Astrocyte (in vitro differentiated cells and primary cell): ENCODE measurements at regions not wholly inside any gene's neighbourhood (a gene's known extent, or its start where the extent isn't known, plus 50 kb on each side); places are given as distances from the start of the nearest gene placed in this dataset.
"Not testable (repeated sequence)": the region's sequence is repeated elsewhere in the genome, so short reads cannot be mapped to it uniquely, and the experiment has no call there.

Source experiments
- DNase-seq: peaks from one replicate; pipeline ENCODE4 v3.0.0-alpha.2; 2010; ENCODE audit warnings: low read depth
- FAIRE-seq: peaks from 2 replicates; lab custom pipeline; 2011; peaks lifted over from hg19 to GRCh38; lab: Jason Lieb, UNC
- H2AFZ ChIP-seq: 2 replicates; pipeline ENCODE4 v1.6.0; 2012; ENCODE audit warnings: low read depth, low read length, inconsistent platforms
- H3K27ac ChIP-seq: 2 replicates; pipeline ENCODE4 v1.5.1; 2011; ENCODE audit warnings: low read depth, low read length, inconsistent platforms
- H3K27me3 ChIP-seq: 2 replicates; pipeline ENCODE4 v1.6.0; 2011; ENCODE audit warnings: low read length, inconsistent platforms; ENCODE audit not compliant: insufficient read depth
- H3K36me3 ChIP-seq: 2 replicates; pipeline ENCODE4 v1.5.1; 2011; ENCODE audit warnings: low read length, inconsistent platforms; ENCODE audit not compliant: insufficient read depth
- H3K4me1 ChIP-seq: 2 replicates; pipeline ENCODE4 v1.5.1; 2011; ENCODE audit warnings: low read length, inconsistent platforms; ENCODE audit not compliant: insufficient read depth
- H3K4me2 ChIP-seq: 2 replicates; pipeline ENCODE4 v1.6.0; 2012; ENCODE audit warnings: low read length, inconsistent platforms
- H3K4me3 ChIP-seq: 2 replicates; pipeline ENCODE4 v1.5.1; 2011; ENCODE audit warnings: low read depth, mild to moderate bottlenecking, low read length, inconsistent platforms; ENCODE audit not compliant: insufficient read depth
- H3K79me2 ChIP-seq: 2 replicates; pipeline ENCODE4 v1.6.0; 2012; ENCODE audit warnings: mild to moderate bottlenecking, low read length, inconsistent platforms; ENCODE audit not compliant: insufficient read depth
- H3K9ac ChIP-seq: 2 replicates; pipeline ENCODE4 v1.6.0; 2012; ENCODE audit warnings: mild to moderate bottlenecking, low read length, inconsistent platforms
- H3K9me3 ChIP-seq: 2 replicates; pipeline ENCODE4 v1.5.1; 2012; ENCODE audit warnings: low read depth, mild to moderate bottlenecking, low read length, inconsistent platforms; ENCODE audit not compliant: insufficient read depth
- H4K20me1 ChIP-seq: 2 replicates; pipeline ENCODE4 v1.6.0; 2012; ENCODE audit warnings: low read length, inconsistent platforms; ENCODE audit not compliant: insufficient read depth
- H3K27ac Mint-ChIP-seq: one replicate; pipeline ENCODE4 v1.8.0; 2021; ENCODE audit warnings: mild to moderate bottlenecking, mixed read lengths; ENCODE audit not compliant: unreplicated experiment
- H3K27me3 Mint-ChIP-seq: one replicate; pipeline ENCODE4 v1.8.0; 2021; ENCODE audit warnings: low read depth, mixed read lengths; ENCODE audit not compliant: unreplicated experiment
- H3K36me3 Mint-ChIP-seq: one replicate; pipeline ENCODE4 v1.8.0; 2021; ENCODE audit warnings: low read depth, mixed read lengths; ENCODE audit not compliant: unreplicated experiment
- H3K4me1 Mint-ChIP-seq: one replicate; pipeline ENCODE4 v1.8.0; 2021; ENCODE audit warnings: low read depth, mixed read lengths; ENCODE audit not compliant: unreplicated experiment
- H3K4me3 Mint-ChIP-seq: one replicate; pipeline ENCODE4 v1.8.0; 2021; ENCODE audit warnings: mild to moderate bottlenecking, moderate library complexity, mixed read lengths; ENCODE audit not compliant: unreplicated experiment
- H3K9me3 Mint-ChIP-seq: one replicate; pipeline ENCODE4 v1.8.0; 2021; ENCODE audit warnings: mild to moderate bottlenecking, mixed read lengths; ENCODE audit not compliant: unreplicated experiment
- CTCF ChIP-seq: IDR thresholded peaks from 2 replicates; pipeline ENCODE4 v1.5.1; 2011; ENCODE audit warnings: low read depth, mild to moderate bottlenecking, inconsistent platforms, low read length, moderate library complexity; ENCODE audit not compliant: insufficient read depth
- EZH2 ChIP-seq: IDR thresholded peaks from 2 replicates; pipeline ENCODE4 v1.6.1; 2012; ENCODE audit warnings: mild to moderate bottlenecking, low read length, inconsistent platforms; ENCODE audit not compliant: insufficient read depth

- FAIRE-seq (no peak), DNase-seq (no peak)
- H3K9me3 Mint-ChIP-seq = peaks cover 2% of the 10 kb centered on the region
- Histone ChIP-seq H4K20me1 (no peaks in the 10 kb centered on the region), H3K9ac (no peak overlapping the region), H3K36me3 (no peaks in the 10 kb centered on the region), H3K4me3 (no peak overlapping the region), H3K9me3 (no peaks in the 10 kb centered on the region), H3K4me1 (peaks cover 14% of the 10 kb centered on the region), H2AFZ (no peak overlapping the region), H3K4me2 (no peak overlapping the region), H3K79me2 (no peaks in the 10 kb centered on the region), H3K27me3 (peaks cover 3% of the 10 kb centered on the region), H3K27ac (no peak overlapping the region)
- H3K4me1 Mint-ChIP-seq = peaks cover 4% of the 10 kb centered on the region
- TF ChIP-seq CTCF = no peak
- no peak for TF ChIP-seq EZH2
- H3K4me3 Mint-ChIP-seq = no peak overlapping the region
- no peak overlapping the region for H3K27ac Mint-ChIP-seq
- peaks cover 12% of the 10 kb centered on the region for H3K27me3 Mint-ChIP-seq
- H3K36me3 Mint-ChIP-seq = no peaks in the 10 kb centered on the region
Observed at GRCh38 chr6:13872681-13873080, 52.1 kb upstream of the RNF182 start.

- not testable (repeated sequence) for FAIRE-seq
Observed at GRCh38 chr6:13872006-13872405, 52.7 kb upstream of the RNF182 start.

GRCh38 chr6:13870214-13870830 is 54.4 kb upstream of the RNF182 start:
- H3K27me3 Mint-ChIP-seq = peaks cover 12% of the 10 kb centered on the region
- no peak overlapping the region for H3K4me3 ChIP-seq
- H3K27ac Mint-ChIP-seq = no peak overlapping the region
- H3K36me3 Mint-ChIP-seq = no peaks in the 10 kb centered on the region
- H3K4me2 ChIP-seq = no peak overlapping the region
- no peaks in the 10 kb centered on the region for H3K36me3 ChIP-seq
- TF ChIP-seq EZH2 (no peak), CTCF (no peak)
- DNase-seq (no peak), FAIRE-seq (no peak)
- no peak overlapping the region for H3K4me3 Mint-ChIP-seq
- peaks cover 9% of the 10 kb centered on the region for H3K4me1 ChIP-seq
- H3K27me3 ChIP-seq = peaks cover 3% of the 10 kb centered on the region
- H3K27ac ChIP-seq = no peak overlapping the region
- H3K4me1 Mint-ChIP-seq = peaks cover 3% of the 10 kb centered on the region
- no peaks in the 10 kb centered on the region for H4K20me1 ChIP-seq
- no peak overlapping the region for H3K9ac ChIP-seq
- H3K9me3 Mint-ChIP-seq = peaks cover 2% of the 10 kb centered on the region
- no peak overlapping the region for H2AFZ ChIP-seq
- H3K9me3 ChIP-seq = no peaks in the 10 kb centered on the region
- no peaks in the 10 kb centered on the region for H3K79me2 ChIP-seq

More at GRCh38 chr6:13872006-13872405, 52.7 kb upstream of the RNF182 start:
- peaks cover 12% of the 10 kb centered on the region for H3K27me3 Mint-ChIP-seq
- H3K79me2 ChIP-seq, H3K27ac ChIP-seq, H4K20me1 ChIP-seq, H3K9ac ChIP-seq, H3K9me3 ChIP-seq, H3K27me3 ChIP-seq, DNase-seq, H2AFZ ChIP-seq, H3K4me3 ChIP-seq, H3K27ac Mint-ChIP-seq, H3K4me2 ChIP-seq, H3K4me3 Mint-ChIP-seq, H3K9me3 Mint-ChIP-seq, H3K36me3 Mint-ChIP-seq, H3K36me3 ChIP-seq, H3K4me1 Mint-ChIP-seq: not testable (repeated sequence)
- H3K4me1 ChIP-seq = peaks cover 11% of the 10 kb centered on the region
